ENCODE measurements at regions not wholly inside any gene's neighbourhood (a gene's known extent, or its start where the extent isn't known, plus 50 kb on each side); places are given as distances from the start of the nearest gene placed in this dataset.

- no peak overlapping the region for H2AFZ ChIP-seq (ENCODE audit: low read depth, low read length)
- no peak for FAIRE-seq
- DNase-seq (ENCODE audit: low read depth, low spot score): no peak
- H3K4me1 ChIP-seq (ENCODE audit: control insufficient read depth, extremely low read depth, insufficient read depth, low read length): no peaks in the 10 kb centered on the region
- no peak overlapping the region for H3K4me2 ChIP-seq (ENCODE audit: insufficient read depth, low read length)
- ChIA-PET CTCF (no interaction called here), POLR2A (no interaction called here)
- dilution Hi-C loops (cut with MboI; ENCODE audit: extremely low pct_ligation_motif_present, low sequenced_read_pairs) (no loop called here), intact Hi-C loops (cut with micrococcal nuclease) (no loop called here)
- H3K9ac ChIP-seq (replicated peaks; ENCODE audit: extremely low read depth, insufficient read depth, low read length): no peak overlapping the region
- H3K27ac ChIP-seq (ENCODE audit: insufficient read depth, low read depth, low read length): no peak overlapping the region
- no peaks in the 10 kb centered on the region for H3K9me1 ChIP-seq (replicated peaks; ENCODE audit: control insufficient read depth, extremely low read depth, insufficient read depth, low read length)
- no peaks in the 10 kb centered on the region for H3K79me2 ChIP-seq (ENCODE audit: control insufficient read depth, insufficient read depth, low read length)
- H3K4me3 ChIP-seq (replicated peaks in 1 of 3; ENCODE audit: insufficient read depth in 1 of 3, low read depth in 1 of 3, low read length in 3 of 3): no peak overlapping the region
- peaks cover 0 to 3% of the 10 kb centered on the region in 2 experiments for H3K27me3 ChIP-seq (ENCODE audit: control insufficient read depth in 2 of 2, insufficient read depth in 2 of 2, low read length in 2 of 2)
- no peaks in the 10 kb centered on the region for H3K36me3 ChIP-seq (ENCODE audit: control insufficient read depth in 2 of 2, extremely low read depth in 1 of 2, insufficient read depth in 2 of 2, low read length in 2 of 2)
- H3K9me3 ChIP-seq (replicated peaks; ENCODE audit: control insufficient read depth, insufficient read depth, low read length): no peaks in the 10 kb centered on the region
- no peak for TF ChIP-seq CTCF (IDR thresholded peaks at IDR 0.05; ENCODE audit: extremely low read depth in 1 of 2, insufficient read depth in 1 of 2, low read depth in 1 of 2, low read length in 2 of 2)
- no peak for TF ChIP-seq JUN (IDR thresholded peaks at IDR 0.05; ENCODE audit: borderline replicate concordance, insufficient read depth, insufficient read length, low read depth)
- no peak for TF ChIP-seq GATA2 (IDR thresholded peaks at IDR 0.05; ENCODE audit: insufficient read depth, insufficient read length, low read depth, low read length)
- H4K20me1 ChIP-seq (replicated peaks; ENCODE audit: control insufficient read depth, extremely low read depth, insufficient read depth, low read length): no peaks in the 10 kb centered on the region
- no TSS peak for BruUV-seq (replicated peaks)
These were observed 63.8 kb upstream of the PRDX4 start for GRCh38 chrX:23603501-23603900.

GRCh38 chrX:23610495-23610894, 56.8 kb upstream of the PRDX4 start:
- FAIRE-seq (no peak), DNase-seq (ENCODE audit: low read depth, low spot score) (no peak)
- Histone ChIP-seq H3K4me1 (ENCODE audit: control insufficient read depth, extremely low read depth, insufficient read depth, low read length) (no peaks in the 10 kb centered on the region), H3K36me3 (ENCODE audit: control insufficient read depth in 2 of 2, extremely low read depth in 1 of 2, insufficient read depth in 2 of 2, low read length in 2 of 2) (no peaks in the 10 kb centered on the region), H3K79me2 (ENCODE audit: control insufficient read depth, insufficient read depth, low read length) (no peaks in the 10 kb centered on the region), H4K20me1 (replicated peaks; ENCODE audit: control insufficient read depth, extremely low read depth, insufficient read depth, low read length) (no peaks in the 10 kb centered on the region), H3K9me1 (replicated peaks; ENCODE audit: control insufficient read depth, extremely low read depth, insufficient read depth, low read length) (no peaks in the 10 kb centered on the region), H3K27me3 (ENCODE audit: control insufficient read depth in 2 of 2, insufficient read depth in 2 of 2, low read length in 2 of 2) (peaks cover 0 to 3% of the 10 kb centered on the region in 2 experiments), H3K4me3 (replicated peaks in 1 of 3; ENCODE audit: insufficient read depth in 1 of 3, low read depth in 1 of 3, low read length in 3 of 3) (no peak overlapping the region), H3K9me3 (replicated peaks; ENCODE audit: control insufficient read depth, insufficient read depth, low read length) (no peaks in the 10 kb centered on the region), H3K27ac (ENCODE audit: insufficient read depth, low read depth, low read length) (no peak overlapping the region), H3K9ac (replicated peaks; ENCODE audit: extremely low read depth, insufficient read depth, low read length) (no peak overlapping the region), H3K4me2 (ENCODE audit: insufficient read depth, low read length) (no peak overlapping the region), H2AFZ (ENCODE audit: low read depth, low read length) (no peak overlapping the region)
- dilution Hi-C loops (cut with MboI; ENCODE audit: extremely low pct_ligation_motif_present, low sequenced_read_pairs) (no loop called here), intact Hi-C loops (cut with micrococcal nuclease) (no loop called here)
- POLR2A ChIA-PET: no interaction called here
- BruUV-seq (replicated peaks): no TSS peak
- CTCF ChIA-PET: no interaction called here
- TF ChIP-seq JUN (IDR thresholded peaks at IDR 0.05; ENCODE audit: borderline replicate concordance, insufficient read depth, insufficient read length, low read depth) (no peak), GATA2 (IDR thresholded peaks at IDR 0.05; ENCODE audit: insufficient read depth, insufficient read length, low read depth, low read length) (no peak), POLR2A (IDR thresholded peaks at IDR 0.05; ENCODE audit: low read depth, low read length) (no peak), FOS (IDR thresholded peaks at IDR 0.05; ENCODE audit: borderline replicate concordance, insufficient read depth, low read length) (no peak), MYC (IDR thresholded peaks at IDR 0.05; ENCODE audit: low read depth, low read length) (no peak), MAX (IDR thresholded peaks at IDR 0.05; ENCODE audit: insufficient read depth, insufficient read length) (no peak)

All from endothelial cell of umbilical vein (primary cell).